ENCODE measurements at regions not wholly inside any gene's neighbourhood (a gene's known extent, or its start where the extent isn't known, plus 50 kb on each side); places are given as distances from the start of the nearest gene placed in this dataset.

GRCh38 chr2:210842896-210843295 lies 286.5 kb downstream of the CPS1 start:
- Histone ChIP-seq H3K27me3 (no peaks in the 10 kb centered on the region), H3K9me3 (no peaks in the 10 kb centered on the region), H3K36me3 (no peaks in the 10 kb centered on the region), H3K4me3 (no peak overlapping the region), H3K4me1 (no peaks in the 10 kb centered on the region), H3K27ac (no peak overlapping the region)
- intact Hi-C loops (cut with DNase I; ENCODE audit: low total_unique reads) = no loop called here
- 56 to 76% (median 71%) methylated on average over 3 of the region's 3 CpGs for WGBS, 5 donors
- TF ChIP-seq POLR2A (IDR thresholded peaks at IDR 0.05) = no peak
- no peak for TF ChIP-seq POLR2AphosphoS5 (IDR thresholded peaks at IDR 0.05)
- TF ChIP-seq CTCF (IDR thresholded peaks at IDR 0.05) = no peak
- TF ChIP-seq EP300 (IDR thresholded peaks at IDR 0.05) = no peak
- no peak for DNase-seq

GRCh38 chr2:210844016-210844415 lies 287.6 kb downstream of the CPS1 start:
- Histone ChIP-seq H3K4me1 (no peaks in the 10 kb centered on the region), H3K36me3 (no peaks in the 10 kb centered on the region), H3K27me3 (no peaks in the 10 kb centered on the region), H3K4me3 (no peak overlapping the region), H3K9me3 (no peaks in the 10 kb centered on the region), H3K27ac (no peak overlapping the region)
- intact Hi-C loops (cut with DNase I; ENCODE audit: low total_unique reads) = no loop called here
- 77 to 94% (median 83%) methylated on average over 1 of the region's 1 CpG for WGBS, 5 donors
- TF ChIP-seq POLR2AphosphoS5 (IDR thresholded peaks at IDR 0.05) (no peak), EP300 (IDR thresholded peaks at IDR 0.05) (no peak), CTCF (IDR thresholded peaks at IDR 0.05) (no peak), POLR2A (IDR thresholded peaks at IDR 0.05) (no peak)
- no peak for DNase-seq

- Histone ChIP-seq H3K9me3 (no peaks in the 10 kb centered on the region), H3K27ac (no peak overlapping the region), H3K27me3 (no peaks in the 10 kb centered on the region), H3K4me3 (no peak overlapping the region), H3K4me1 (no peaks in the 10 kb centered on the region), H3K36me3 (no peaks in the 10 kb centered on the region)
- DNase-seq = no peak
- intact Hi-C loops (cut with DNase I; ENCODE audit: low total_unique reads) = no loop called here
- TF ChIP-seq POLR2A (IDR thresholded peaks at IDR 0.05) = no peak
- no peak for TF ChIP-seq CTCF (IDR thresholded peaks at IDR 0.05)
- no peak for TF ChIP-seq EP300 (IDR thresholded peaks at IDR 0.05)
- no peak for TF ChIP-seq POLR2AphosphoS5 (IDR thresholded peaks at IDR 0.05)
- 33 to 46% (median 43%) methylated on average over 2 of the region's 2 CpGs for WGBS, 5 donors
Measured at GRCh38 chr2:210859314-210859713, 302.9 kb downstream of the CPS1 start.

- 40 to 57% (median 46%) methylated on average over 5 of the region's 5 CpGs for WGBS, 5 donors
- Histone ChIP-seq H3K27ac (no peak overlapping the region), H3K27me3 (no peaks in the 10 kb centered on the region), H3K36me3 (no peaks in the 10 kb centered on the region), H3K9me3 (no peaks in the 10 kb centered on the region), H3K4me1 (no peaks in the 10 kb centered on the region), H3K4me3 (no peak overlapping the region)
- DNase-seq = no peak
- TF ChIP-seq EP300 (IDR thresholded peaks at IDR 0.05) (no peak), POLR2A (IDR thresholded peaks at IDR 0.05) (no peak), POLR2AphosphoS5 (IDR thresholded peaks at IDR 0.05) (no peak), CTCF (IDR thresholded peaks at IDR 0.05) (no peak)
- intact Hi-C loops (cut with DNase I; ENCODE audit: low total_unique reads) = no loop called here
Measured at GRCh38 chr2:210860276-210860675, 303.9 kb downstream of the CPS1 start.

Measured in stomach (tissue), 8 donors.